ENCODE measurements at regions not wholly inside any gene's neighbourhood (a gene's known extent, or its start where the extent isn't known, plus 50 kb on each side); places are given as distances from the start of the nearest gene placed in this dataset.

DNA sequence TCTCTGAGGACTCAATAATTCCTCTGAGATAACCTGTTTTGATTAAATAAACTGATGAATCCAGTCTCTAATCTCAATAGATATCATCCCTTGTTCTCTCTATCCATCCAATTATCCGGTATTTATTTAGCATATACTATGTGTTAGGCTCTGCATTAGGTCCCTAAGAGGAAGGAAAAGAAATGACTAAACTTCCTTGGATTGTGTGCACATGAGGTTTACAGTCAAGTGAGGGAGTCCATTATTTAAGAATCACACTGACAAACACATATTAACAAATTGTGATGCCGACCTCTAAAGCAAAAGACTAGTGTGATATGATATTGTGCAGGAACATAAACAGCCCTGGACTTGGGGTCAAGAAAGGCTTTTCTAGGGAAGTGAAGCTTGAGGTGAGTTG, 140.8 kb downstream of the HMHB1 start:
- TF ChIP-seq POLR2AphosphoS5 (IDR thresholded peaks at IDR 0.05): no peak
- TF ChIP-seq, protein P1, sequence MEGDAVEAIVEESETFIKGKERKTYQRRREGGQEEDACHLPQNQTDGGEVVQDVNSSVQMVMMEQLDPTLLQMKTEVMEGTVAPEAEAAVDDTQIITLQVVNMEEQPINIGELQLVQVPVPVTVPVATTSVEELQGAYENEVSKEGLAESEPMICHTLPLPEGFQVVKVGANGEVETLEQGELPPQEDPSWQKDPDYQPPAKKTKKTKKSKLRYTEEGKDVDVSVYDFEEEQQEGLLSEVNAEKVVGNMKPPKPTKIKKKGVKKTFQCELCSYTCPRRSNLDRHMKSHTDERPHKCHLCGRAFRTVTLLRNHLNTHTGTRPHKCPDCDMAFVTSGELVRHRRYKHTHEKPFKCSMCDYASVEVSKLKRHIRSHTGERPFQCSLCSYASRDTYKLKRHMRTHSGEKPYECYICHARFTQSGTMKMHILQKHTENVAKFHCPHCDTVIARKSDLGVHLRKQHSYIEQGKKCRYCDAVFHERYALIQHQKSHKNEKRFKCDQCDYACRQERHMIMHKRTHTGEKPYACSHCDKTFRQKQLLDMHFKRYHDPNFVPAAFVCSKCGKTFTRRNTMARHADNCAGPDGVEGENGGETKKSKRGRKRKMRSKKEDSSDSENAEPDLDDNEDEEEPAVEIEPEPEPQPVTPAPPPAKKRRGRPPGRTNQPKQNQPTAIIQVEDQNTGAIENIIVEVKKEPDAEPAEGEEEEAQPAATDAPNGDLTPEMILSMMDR (IDR thresholded peaks at IDR 0.05): no peak
